Astrocyte of the cerebellum (primary cell): ENCODE measurements at regions not wholly inside any gene's neighbourhood (a gene's known extent, or its start where the extent isn't known, plus 50 kb on each side); places are given as distances from the start of the nearest gene placed in this dataset.
"Not testable (repeated sequence)": the region's sequence is repeated elsewhere in the genome, so short reads cannot be mapped to it uniquely, and the experiment has no call there.

ENCODE experiments used
- DNase-seq: peaks from one replicate; pipeline ENCODE4 v3.0.0-alpha.2; 2011; ENCODE audit warnings: low read depth
- H3K4me3 ChIP-seq: 2 replicates; pipeline ENCODE4 v1.5.1; 2011; ENCODE audit warnings: mild to moderate bottlenecking, low read depth, low read length, moderate library complexity
- CTCF ChIP-seq: IDR thresholded peaks from 2 replicates; pipeline ENCODE4 v1.5.1; 2012; ENCODE audit warnings: low read length, low read depth, moderate library complexity, mild to moderate bottlenecking; ENCODE audit errors: missing control alignments
- in situ Hi-C: cut with HindIII; loops from 2 replicates; pipeline ENCODE4 v1.10.0; 2017; ENCODE audit warnings: low sequenced_read_pairs

GRCh38 chr13:90039516-90039915, 1308.0 kb upstream of the MIR17HG start:
- DNase-seq: no peak
- TF ChIP-seq CTCF: no peak
- no peak overlapping the region for H3K4me3 ChIP-seq
- in situ Hi-C loops: no loop called here

- in situ Hi-C loops: no loop called here
- no peak for TF ChIP-seq CTCF
- no peak overlapping the region for H3K4me3 ChIP-seq
- no peak for DNase-seq
These were observed 1299.9 kb upstream of the MIR17HG start for GRCh38 chr13:90047600-90047999.

GRCh38 chr13:90049989-90050671, 1297.4 kb upstream of the MIR17HG start:
- in situ Hi-C loops: no loop called here
- no peak for TF ChIP-seq CTCF
- peak; percentile 15 for DNase-seq
- no peak overlapping the region for H3K4me3 ChIP-seq

- peak; percentile 5 for DNase-seq
- in situ Hi-C loops: no loop called here
- H3K4me3 ChIP-seq: no peak overlapping the region
- TF ChIP-seq CTCF: no peak
These were observed 1292.4 kb upstream of the MIR17HG start for GRCh38 chr13:90055121-90055520.

GRCh38 chr13:90055760-90056159, 1291.7 kb upstream of the MIR17HG start:
- no peak overlapping the region for H3K4me3 ChIP-seq
- no peak for DNase-seq
- TF ChIP-seq CTCF: no peak
- in situ Hi-C loops: no loop called here

- in situ Hi-C loops, H3K4me3 ChIP-seq, DNase-seq: not testable (repeated sequence)
These were observed 1283.3 kb upstream of the MIR17HG start for GRCh38 chr13:90064226-90064625.

GRCh38 chr13:90068658-90069057, 1278.8 kb upstream of the MIR17HG start:
- in situ Hi-C loops: no loop called here
- no peak overlapping the region for H3K4me3 ChIP-seq
- DNase-seq: no peak
- no peak for TF ChIP-seq CTCF
